MM.1S (cell line): ENCODE measurements at regions not wholly inside any gene's neighbourhood (a gene's known extent, or its start where the extent isn't known, plus 50 kb on each side); places are given as distances from the start of the nearest gene placed in this dataset.

Experiments
- EZH2 ChIP-seq: fragments of 300-600 bp; sonication (generic); optimal IDR thresholded peaks from 2 replicates; pipeline ENCODE3; 2017; ENCODE audit warnings: low read depth, mild to moderate bottlenecking, antibody characterized with exemption, low read length, mixed read lengths
- TF ChIP-seq, protein P1 (sequence below): fragments of 300-600 bp; sonication (generic); IDR thresholded peaks from 2 replicates; pipeline ENCODE4 v1.5.1; 2016; ENCODE audit warnings: antibody characterized with exemption, low read length, mixed read lengths

DNA sequence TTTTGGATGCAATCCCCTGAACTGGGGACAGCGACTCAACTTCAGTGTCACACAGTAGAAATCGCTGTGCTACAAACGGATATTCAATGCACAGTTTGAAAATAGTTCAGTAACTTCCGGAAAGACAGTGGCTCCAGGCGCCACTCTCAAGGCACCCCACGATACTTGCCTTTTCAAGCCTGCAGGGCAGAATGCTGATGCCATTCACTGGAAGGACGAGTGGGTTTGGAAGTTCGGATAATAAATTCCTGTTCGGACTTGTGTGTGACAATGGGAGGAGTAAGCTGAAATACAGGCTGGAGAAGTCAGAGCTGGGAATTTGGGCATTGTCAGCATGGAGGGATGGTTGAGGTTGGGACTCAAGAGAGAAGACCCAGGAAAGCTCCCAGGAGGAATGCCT lies 64.3 kb upstream of the HELT start:
- TF ChIP-seq, protein P1, sequence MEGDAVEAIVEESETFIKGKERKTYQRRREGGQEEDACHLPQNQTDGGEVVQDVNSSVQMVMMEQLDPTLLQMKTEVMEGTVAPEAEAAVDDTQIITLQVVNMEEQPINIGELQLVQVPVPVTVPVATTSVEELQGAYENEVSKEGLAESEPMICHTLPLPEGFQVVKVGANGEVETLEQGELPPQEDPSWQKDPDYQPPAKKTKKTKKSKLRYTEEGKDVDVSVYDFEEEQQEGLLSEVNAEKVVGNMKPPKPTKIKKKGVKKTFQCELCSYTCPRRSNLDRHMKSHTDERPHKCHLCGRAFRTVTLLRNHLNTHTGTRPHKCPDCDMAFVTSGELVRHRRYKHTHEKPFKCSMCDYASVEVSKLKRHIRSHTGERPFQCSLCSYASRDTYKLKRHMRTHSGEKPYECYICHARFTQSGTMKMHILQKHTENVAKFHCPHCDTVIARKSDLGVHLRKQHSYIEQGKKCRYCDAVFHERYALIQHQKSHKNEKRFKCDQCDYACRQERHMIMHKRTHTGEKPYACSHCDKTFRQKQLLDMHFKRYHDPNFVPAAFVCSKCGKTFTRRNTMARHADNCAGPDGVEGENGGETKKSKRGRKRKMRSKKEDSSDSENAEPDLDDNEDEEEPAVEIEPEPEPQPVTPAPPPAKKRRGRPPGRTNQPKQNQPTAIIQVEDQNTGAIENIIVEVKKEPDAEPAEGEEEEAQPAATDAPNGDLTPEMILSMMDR = no peak
- TF ChIP-seq EZH2 = no peak
